ENCODE measurements at regions not wholly inside any gene's neighbourhood (a gene's known extent, or its start where the extent isn't known, plus 50 kb on each side); places are given as distances from the start of the nearest gene placed in this dataset.

DNA sequence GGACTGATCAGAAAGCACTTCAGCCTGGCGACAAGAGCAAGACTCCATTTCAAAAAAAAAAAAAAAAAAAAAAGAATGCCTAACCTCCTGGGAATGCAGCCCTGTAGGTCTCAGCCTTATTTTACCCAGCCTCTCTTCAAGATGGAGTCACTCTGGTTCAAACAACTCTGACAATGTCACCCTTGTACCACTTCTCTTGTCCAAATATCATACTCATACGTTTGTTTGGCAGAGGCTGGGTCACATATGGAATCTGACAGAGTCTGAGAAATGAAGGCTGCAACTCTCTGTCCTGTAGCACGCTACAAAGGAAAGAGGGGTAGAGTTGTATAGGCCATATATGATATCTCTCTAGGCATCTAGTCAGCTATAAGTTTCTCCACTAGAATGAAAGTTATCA is 58.6 kb upstream of the GSAP start:
- Histone ChIP-seq H3K9me3 (ENCODE audit: insufficient read depth, low read depth, low read length) (no peaks in the 10 kb centered on the region), H3K9ac (ENCODE audit: low read depth, low read length, poor library complexity, severe bottlenecking) (no peak overlapping the region), H3K79me2 (ENCODE audit: insufficient read depth, low read length) (no peaks in the 10 kb centered on the region), H3F3A (ENCODE audit: low read depth) (no peaks in the 10 kb centered on the region), H3K9me2 (replicated peaks; ENCODE audit: low read depth, low read length) (no peaks in the 10 kb centered on the region), H2AFZ (ENCODE audit: low read length) (peak overlapping the region; percentile 48; the same call in 1 of the 2 replicates), H3K36me3 (ENCODE audit: insufficient read depth, low read length) (no peaks in the 10 kb centered on the region), H3K4me1 (ENCODE audit: insufficient read depth, low read length, poor library complexity, severe bottlenecking) (no peaks in the 10 kb centered on the region), H3K4me3 (ENCODE audit: low read length, poor library complexity, severe bottlenecking) (no peak overlapping the region), H4K20me1 (ENCODE audit: insufficient read depth, low read length, poor library complexity, severe bottlenecking) (no peaks in the 10 kb centered on the region), H3K4me2 (ENCODE audit: low read depth, low read length, poor library complexity, severe bottlenecking) (no peak overlapping the region), H3K27me3 (ENCODE audit: insufficient read depth, low read length, poor library complexity, severe bottlenecking) (no peaks in the 10 kb centered on the region)
- TF ChIP-seq, protein P1, sequence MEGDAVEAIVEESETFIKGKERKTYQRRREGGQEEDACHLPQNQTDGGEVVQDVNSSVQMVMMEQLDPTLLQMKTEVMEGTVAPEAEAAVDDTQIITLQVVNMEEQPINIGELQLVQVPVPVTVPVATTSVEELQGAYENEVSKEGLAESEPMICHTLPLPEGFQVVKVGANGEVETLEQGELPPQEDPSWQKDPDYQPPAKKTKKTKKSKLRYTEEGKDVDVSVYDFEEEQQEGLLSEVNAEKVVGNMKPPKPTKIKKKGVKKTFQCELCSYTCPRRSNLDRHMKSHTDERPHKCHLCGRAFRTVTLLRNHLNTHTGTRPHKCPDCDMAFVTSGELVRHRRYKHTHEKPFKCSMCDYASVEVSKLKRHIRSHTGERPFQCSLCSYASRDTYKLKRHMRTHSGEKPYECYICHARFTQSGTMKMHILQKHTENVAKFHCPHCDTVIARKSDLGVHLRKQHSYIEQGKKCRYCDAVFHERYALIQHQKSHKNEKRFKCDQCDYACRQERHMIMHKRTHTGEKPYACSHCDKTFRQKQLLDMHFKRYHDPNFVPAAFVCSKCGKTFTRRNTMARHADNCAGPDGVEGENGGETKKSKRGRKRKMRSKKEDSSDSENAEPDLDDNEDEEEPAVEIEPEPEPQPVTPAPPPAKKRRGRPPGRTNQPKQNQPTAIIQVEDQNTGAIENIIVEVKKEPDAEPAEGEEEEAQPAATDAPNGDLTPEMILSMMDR (conservative IDR thresholded peaks at IDR 0.05; ENCODE audit: low read length), result no peak
- no peak for TF ChIP-seq EZH2phosphoT487 (IDR thresholded peaks at IDR 0.05; ENCODE audit: borderline replicate concordance)

DNA sequence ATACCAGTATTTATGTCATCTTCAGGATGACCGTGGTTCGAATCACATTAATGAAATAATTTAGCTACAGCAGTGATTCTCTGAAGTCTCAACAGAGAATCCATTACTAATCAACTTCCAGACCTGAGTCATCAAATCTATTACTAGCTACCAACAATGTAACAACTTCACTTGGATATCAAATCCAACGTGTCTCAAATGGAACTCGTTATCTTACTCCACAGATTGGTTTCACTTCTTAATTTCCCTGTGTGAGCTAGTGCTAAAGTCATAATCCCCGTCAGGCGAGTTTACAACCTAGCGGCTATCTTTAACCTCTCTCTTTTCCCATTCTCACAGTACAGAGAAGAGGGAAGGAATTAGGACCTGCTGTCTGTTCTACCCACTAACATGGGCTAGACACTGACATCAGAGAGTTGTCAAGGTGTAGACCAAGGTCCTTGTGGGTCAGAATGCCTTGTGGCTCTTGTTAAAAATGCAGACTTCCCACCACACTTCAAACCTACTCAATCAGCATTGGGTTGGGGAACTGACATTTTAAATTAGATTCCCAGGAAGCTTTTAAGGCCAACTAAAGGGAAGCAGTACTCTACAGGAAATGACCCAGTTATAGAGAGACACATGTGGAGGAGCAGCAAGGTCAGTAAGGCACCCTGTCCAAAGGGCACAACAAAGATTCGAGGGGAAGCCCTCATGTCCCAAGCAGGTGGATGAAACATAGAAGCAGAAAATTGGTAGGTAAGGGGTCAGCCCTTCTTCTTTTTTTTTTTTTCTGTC is 57.3 kb upstream of the GSAP start:
- Histone ChIP-seq H3K9me2 (replicated peaks; ENCODE audit: low read depth, low read length) (no peaks in the 10 kb centered on the region), H3K9ac (ENCODE audit: low read depth, low read length, poor library complexity, severe bottlenecking) (no peak overlapping the region), H3K27me3 (ENCODE audit: insufficient read depth, low read length, poor library complexity, severe bottlenecking) (no peaks in the 10 kb centered on the region), H3K79me2 (ENCODE audit: insufficient read depth, low read length) (no peaks in the 10 kb centered on the region), H3K9me3 (ENCODE audit: insufficient read depth, low read depth, low read length) (no peaks in the 10 kb centered on the region), H4K20me1 (ENCODE audit: insufficient read depth, low read length, poor library complexity, severe bottlenecking) (no peaks in the 10 kb centered on the region), H3K36me3 (ENCODE audit: insufficient read depth, low read length) (no peaks in the 10 kb centered on the region), H2AFZ (ENCODE audit: low read length) (no peak overlapping the region), H3F3A (ENCODE audit: low read depth) (no peaks in the 10 kb centered on the region), H3K4me2 (ENCODE audit: low read depth, low read length, poor library complexity, severe bottlenecking) (no peak overlapping the region), H3K4me3 (ENCODE audit: low read length, poor library complexity, severe bottlenecking) (no peak overlapping the region), H3K4me1 (ENCODE audit: insufficient read depth, low read length, poor library complexity, severe bottlenecking) (no peaks in the 10 kb centered on the region)
- TF ChIP-seq, protein P1 (conservative IDR thresholded peaks at IDR 0.05; ENCODE audit: low read length), result no peak
- no peak for TF ChIP-seq EZH2phosphoT487 (IDR thresholded peaks at IDR 0.05; ENCODE audit: borderline replicate concordance)

DNA sequence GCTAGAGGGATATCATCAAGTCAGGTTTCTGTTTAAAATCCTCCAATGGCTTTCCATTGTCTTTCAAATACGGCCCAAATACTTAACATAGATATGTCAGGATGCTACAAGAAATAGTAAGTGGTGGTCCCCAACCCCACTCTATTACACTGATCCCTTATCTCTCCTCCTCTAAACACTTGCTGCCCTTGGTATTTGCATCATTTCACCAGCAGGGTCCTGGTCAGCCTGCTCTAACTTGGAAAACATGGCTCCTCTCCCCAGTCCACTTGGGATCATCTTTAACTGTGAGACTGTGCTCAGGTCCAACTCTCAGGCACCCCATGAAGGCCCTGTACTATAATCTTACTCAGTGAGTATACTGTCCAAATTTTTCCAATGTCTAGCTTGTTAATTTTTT is 53.8 kb upstream of the GSAP start:
- Histone ChIP-seq H4K20me1 (ENCODE audit: insufficient read depth, low read length, poor library complexity, severe bottlenecking) (no peaks in the 10 kb centered on the region), H3K9me3 (ENCODE audit: insufficient read depth, low read depth, low read length) (no peaks in the 10 kb centered on the region), H3K27me3 (ENCODE audit: insufficient read depth, low read length, poor library complexity, severe bottlenecking) (no peaks in the 10 kb centered on the region), H3K79me2 (ENCODE audit: insufficient read depth, low read length) (no peaks in the 10 kb centered on the region), H3K9me2 (replicated peaks; ENCODE audit: low read depth, low read length) (no peaks in the 10 kb centered on the region), H3K4me2 (ENCODE audit: low read depth, low read length, poor library complexity, severe bottlenecking) (no peak overlapping the region), H2AFZ (ENCODE audit: low read length) (no peak overlapping the region), H3K4me3 (ENCODE audit: low read length, poor library complexity, severe bottlenecking) (no peak overlapping the region), H3K4me1 (ENCODE audit: insufficient read depth, low read length, poor library complexity, severe bottlenecking) (no peaks in the 10 kb centered on the region), H3K9ac (ENCODE audit: low read depth, low read length, poor library complexity, severe bottlenecking) (no peak overlapping the region), H3K36me3 (ENCODE audit: insufficient read depth, low read length) (no peaks in the 10 kb centered on the region), H3F3A (ENCODE audit: low read depth) (no peaks in the 10 kb centered on the region)
- TF ChIP-seq, protein P1 (conservative IDR thresholded peaks at IDR 0.05; ENCODE audit: low read length), result no peak
- TF ChIP-seq EZH2phosphoT487 (IDR thresholded peaks at IDR 0.05; ENCODE audit: borderline replicate concordance), result no peak
